ENCODE measurements at regions not wholly inside any gene's neighbourhood (a gene's known extent, or its start where the extent isn't known, plus 50 kb on each side); places are given as distances from the start of the nearest gene placed in this dataset.

DNA sequence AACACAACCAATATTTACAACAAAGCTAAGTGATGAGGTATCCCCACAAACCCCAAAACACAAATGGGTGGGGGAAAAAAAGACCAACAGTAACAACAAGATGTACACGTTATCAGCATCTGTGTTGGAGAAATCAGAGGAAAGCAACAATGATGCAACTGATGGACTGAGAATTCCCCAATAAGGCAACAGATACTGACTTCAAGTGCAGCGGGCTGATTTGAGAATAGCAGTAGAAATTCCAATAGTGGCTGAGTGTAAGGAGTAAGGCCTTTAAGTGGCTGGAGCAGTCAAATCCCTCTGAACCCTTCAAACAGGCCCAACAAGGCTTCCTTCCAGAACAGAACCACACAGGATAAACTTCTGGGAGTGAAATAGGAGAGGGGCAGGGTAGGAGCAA, 97.6 kb downstream of the TM2D1 start:
- no peaks in the 10 kb centered on the region for H3K27me3 ChIP-seq (ENCODE audit: control insufficient read depth, insufficient read depth, low read length)

DNA sequence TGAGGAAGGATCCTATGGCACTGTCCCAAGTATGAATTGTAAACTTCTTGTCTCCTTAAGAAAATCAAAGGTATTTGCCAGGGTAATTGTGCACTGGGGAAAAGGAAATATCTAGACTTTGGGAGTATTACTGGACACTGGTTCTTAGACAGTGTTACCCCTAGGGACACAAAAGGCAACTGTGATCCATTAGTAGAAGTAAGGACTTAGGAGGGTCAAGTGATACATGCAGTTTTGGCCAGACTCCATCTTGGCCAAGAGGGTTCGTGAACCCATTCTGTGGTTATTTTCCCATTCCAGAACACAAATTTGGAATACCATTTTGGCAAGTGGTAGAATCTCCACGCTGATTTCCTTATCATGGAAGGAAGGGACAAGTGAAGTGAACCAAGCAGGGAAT, 98.1 kb downstream of the TM2D1 start:
- Histone ChIP-seq H3K36me3 (ENCODE audit: control insufficient read depth, insufficient read depth, low read length) (no peaks in the 10 kb centered on the region), H3K27me3 (ENCODE audit: control insufficient read depth, insufficient read depth, low read length) (no peaks in the 10 kb centered on the region), H3K9me3 (ENCODE audit: control insufficient read depth, insufficient read depth, low read depth, low read length) (no peaks in the 10 kb centered on the region), H3K4me1 (ENCODE audit: control insufficient read depth, insufficient read depth, low read length) (no peaks in the 10 kb centered on the region), H3K4me3 (ENCODE audit: low read depth, low read length) (no peak overlapping the region), H3K27ac (ENCODE audit: low read depth, low read length) (no peak overlapping the region), H3K9ac (ENCODE audit: low read length) (no peak overlapping the region)

More for the DNA sequence above, 97.6 kb downstream of the TM2D1 start:
- Histone ChIP-seq H3K4me3 (ENCODE audit: low read depth, low read length) (no peak overlapping the region), H3K36me3 (ENCODE audit: control insufficient read depth, insufficient read depth, low read length) (no peaks in the 10 kb centered on the region), H3K4me1 (ENCODE audit: control insufficient read depth, insufficient read depth, low read length) (no peaks in the 10 kb centered on the region), H3K9me3 (ENCODE audit: control insufficient read depth, insufficient read depth, low read depth, low read length) (no peaks in the 10 kb centered on the region), H3K27ac (ENCODE audit: low read depth, low read length) (no peak overlapping the region), H3K9ac (ENCODE audit: low read length) (no peak overlapping the region)

DNA sequence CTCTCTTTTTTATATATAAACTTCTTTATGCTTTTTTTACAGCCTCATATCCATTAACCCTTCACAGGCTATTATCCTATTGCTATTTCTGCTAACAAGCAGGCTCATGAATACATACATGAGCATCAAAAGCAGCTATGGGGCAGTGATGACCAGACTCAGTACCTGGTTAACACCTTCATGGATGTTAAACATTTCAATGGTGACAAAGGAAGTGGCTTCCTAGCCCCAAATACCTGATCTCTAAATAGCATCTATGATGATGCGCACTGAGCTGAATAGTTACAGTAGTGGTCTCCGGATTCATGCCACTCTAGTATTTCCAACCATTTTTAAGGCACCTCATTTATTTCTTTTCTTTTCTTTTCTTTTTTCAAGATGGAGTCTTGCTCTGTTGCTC, 101.1 kb downstream of the TM2D1 start:
- Histone ChIP-seq H3K4me3 (ENCODE audit: low read depth, low read length) (no peak overlapping the region), H3K27me3 (ENCODE audit: control insufficient read depth, insufficient read depth, low read length) (no peaks in the 10 kb centered on the region), H3K27ac (ENCODE audit: low read depth, low read length) (no peak overlapping the region), H3K9ac (ENCODE audit: low read length) (no peak overlapping the region), H3K4me1 (ENCODE audit: control insufficient read depth, insufficient read depth, low read length) (0 out of 2 replicates have a peak, but pooled peaks cover under 1% of the 10 kb centered on the region), H3K36me3 (ENCODE audit: control insufficient read depth, insufficient read depth, low read length) (no peaks in the 10 kb centered on the region), H3K9me3 (ENCODE audit: control insufficient read depth, insufficient read depth, low read depth, low read length) (no peaks in the 10 kb centered on the region)

DNA sequence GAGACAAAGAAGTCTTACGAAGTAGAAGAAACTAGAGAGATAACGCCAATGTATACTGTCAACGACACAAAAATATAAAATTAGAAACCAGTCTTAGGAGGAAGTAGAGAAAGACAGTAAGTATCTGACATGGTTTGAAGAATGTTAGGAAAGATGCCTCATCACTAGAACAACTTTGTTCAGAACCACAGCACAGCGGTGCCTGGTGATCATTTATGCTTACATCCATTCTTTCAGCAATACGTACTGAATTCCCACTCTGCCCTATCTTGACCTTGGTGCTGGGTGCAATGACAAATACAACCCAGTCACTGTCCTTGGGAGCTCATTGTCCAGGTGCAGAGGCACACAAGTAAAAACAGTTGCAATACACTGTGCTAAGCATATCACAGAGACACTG, 104.4 kb downstream of the TM2D1 start:
- Histone ChIP-seq H3K9ac (ENCODE audit: low read length) (no peak overlapping the region), H3K36me3 (ENCODE audit: control insufficient read depth, insufficient read depth, low read length) (no peaks in the 10 kb centered on the region), H3K9me3 (ENCODE audit: control insufficient read depth, insufficient read depth, low read depth, low read length) (no peaks in the 10 kb centered on the region), H3K27ac (ENCODE audit: low read depth, low read length) (no peak overlapping the region), H3K4me1 (ENCODE audit: control insufficient read depth, insufficient read depth, low read length) (0 out of 2 replicates have a peak, but pooled peaks cover 3% of the 10 kb centered on the region), H3K27me3 (ENCODE audit: control insufficient read depth, insufficient read depth, low read length) (no peaks in the 10 kb centered on the region), H3K4me3 (ENCODE audit: low read depth, low read length) (no peak overlapping the region)

DNA sequence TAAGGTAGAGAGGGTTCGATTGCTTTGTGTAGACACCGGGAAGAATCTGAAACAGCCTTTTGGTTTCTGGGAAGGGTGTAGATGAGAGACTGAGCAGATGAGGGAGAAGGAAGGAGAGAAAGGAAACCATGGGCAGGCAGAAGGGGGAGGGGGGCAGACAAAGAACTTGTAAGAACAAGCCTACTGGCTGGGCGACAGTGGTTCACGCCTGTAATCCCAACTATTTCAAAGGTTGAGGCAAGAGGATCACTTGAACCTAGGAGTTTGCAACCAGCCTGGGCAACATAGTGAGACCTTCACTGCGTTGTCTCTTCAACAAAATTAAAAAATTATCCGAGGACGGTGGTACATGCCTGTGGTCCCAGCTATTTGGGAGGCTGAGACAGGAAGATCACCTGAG, 106.2 kb downstream of the TM2D1 start:
- Histone ChIP-seq H3K27me3 (ENCODE audit: control insufficient read depth, insufficient read depth, low read length) (no peaks in the 10 kb centered on the region), H3K36me3 (ENCODE audit: control insufficient read depth, insufficient read depth, low read length) (no peaks in the 10 kb centered on the region), H3K27ac (ENCODE audit: low read depth, low read length) (no peak overlapping the region), H3K4me1 (ENCODE audit: control insufficient read depth, insufficient read depth, low read length) (0 out of 2 replicates have a peak, but pooled peaks cover 3% of the 10 kb centered on the region), H3K9me3 (ENCODE audit: control insufficient read depth, insufficient read depth, low read depth, low read length) (no peaks in the 10 kb centered on the region), H3K9ac (ENCODE audit: low read length) (no peak overlapping the region), H3K4me3 (ENCODE audit: low read depth, low read length) (no peak overlapping the region)

DNA sequence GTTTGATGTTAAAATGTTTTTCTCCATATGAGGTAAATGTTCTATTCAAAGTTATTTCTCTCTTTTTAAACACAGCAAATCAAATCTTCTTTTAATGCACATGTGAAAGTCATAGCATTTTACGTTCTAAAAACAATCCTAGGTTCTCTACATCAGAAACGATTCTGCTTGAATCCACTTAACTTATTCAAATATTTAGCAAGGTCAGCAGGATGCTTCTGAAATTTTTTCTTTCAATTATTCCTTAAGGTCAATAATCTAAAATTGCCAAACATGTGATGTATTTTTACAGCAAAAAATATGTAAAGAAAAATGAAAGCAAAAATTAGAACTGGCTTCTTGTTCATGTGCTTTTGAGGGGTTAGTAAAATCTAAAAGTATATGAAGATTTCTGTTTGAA, 106.7 kb downstream of the TM2D1 start:
- 0 out of 2 replicates have a peak, but pooled peaks cover 3% of the 10 kb centered on the region for H3K4me1 ChIP-seq (ENCODE audit: control insufficient read depth, insufficient read depth, low read length)
- no peaks in the 10 kb centered on the region for H3K36me3 ChIP-seq (ENCODE audit: control insufficient read depth, insufficient read depth, low read length)
- H3K9ac ChIP-seq (ENCODE audit: low read length) = no peak overlapping the region
- no peaks in the 10 kb centered on the region for H3K9me3 ChIP-seq (ENCODE audit: control insufficient read depth, insufficient read depth, low read depth, low read length)
- no peaks in the 10 kb centered on the region for H3K27me3 ChIP-seq (ENCODE audit: control insufficient read depth, insufficient read depth, low read length)
- no peak overlapping the region for H3K4me3 ChIP-seq (ENCODE audit: low read depth, low read length)
- no peak overlapping the region for H3K27ac ChIP-seq (ENCODE audit: low read depth, low read length)

DNA sequence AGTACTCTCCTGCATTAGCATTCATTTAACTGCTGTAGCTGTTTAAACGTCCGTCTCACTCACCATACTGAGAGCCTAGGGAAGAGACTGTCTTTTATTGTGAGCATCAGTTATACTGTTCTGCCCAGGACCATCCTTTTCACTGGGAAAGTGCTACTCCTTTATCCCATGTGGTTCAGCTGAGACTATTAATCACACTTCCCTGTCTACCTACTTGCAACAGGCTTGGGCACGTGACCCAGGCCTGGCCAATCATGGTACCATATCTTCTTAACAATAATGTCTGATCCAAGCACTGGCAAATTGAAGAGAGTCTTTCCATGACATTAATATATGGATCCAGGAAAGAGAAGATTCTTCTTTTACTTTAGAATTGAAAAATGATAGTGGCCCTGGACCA, 108.1 kb downstream of the TM2D1 start:
- Histone ChIP-seq H3K27ac (ENCODE audit: low read depth, low read length) (no peak overlapping the region), H3K36me3 (ENCODE audit: control insufficient read depth, insufficient read depth, low read length) (no peaks in the 10 kb centered on the region), H3K4me1 (ENCODE audit: control insufficient read depth, insufficient read depth, low read length) (0 out of 2 replicates have a peak, but pooled peaks cover 3% of the 10 kb centered on the region), H3K9me3 (ENCODE audit: control insufficient read depth, insufficient read depth, low read depth, low read length) (no peaks in the 10 kb centered on the region), H3K27me3 (ENCODE audit: control insufficient read depth, insufficient read depth, low read length) (no peaks in the 10 kb centered on the region), H3K9ac (ENCODE audit: low read length) (no peak overlapping the region), H3K4me3 (ENCODE audit: low read depth, low read length) (no peak overlapping the region)

DNA sequence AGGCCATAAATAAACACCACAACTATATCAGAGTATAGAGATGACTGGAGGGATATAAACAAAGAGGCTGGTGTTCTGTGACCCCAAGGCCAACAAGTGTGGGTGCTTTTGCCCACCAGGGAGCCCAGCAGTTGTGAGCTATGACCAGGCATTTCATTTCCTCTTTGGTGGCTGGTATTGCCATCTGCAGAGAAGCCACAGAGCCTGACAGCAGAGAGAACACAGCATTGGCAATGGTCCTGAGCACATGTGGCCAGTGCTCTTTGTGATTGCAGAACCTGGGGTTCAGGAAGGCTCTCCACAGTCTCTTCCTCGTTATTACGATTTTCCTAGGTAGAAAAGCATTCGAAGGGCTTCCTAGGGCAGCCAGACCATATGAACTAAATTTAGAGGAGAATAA, 112.3 kb downstream of the TM2D1 start:
- H3K27me3 ChIP-seq (ENCODE audit: control insufficient read depth, insufficient read depth, low read length) = no peaks in the 10 kb centered on the region; the same call in 1 of the 2 replicates
- H3K4me3 ChIP-seq (ENCODE audit: low read depth, low read length) = no peak overlapping the region
- H3K9me3 ChIP-seq (ENCODE audit: control insufficient read depth, insufficient read depth, low read depth, low read length) = no peaks in the 10 kb centered on the region
- H3K36me3 ChIP-seq (ENCODE audit: control insufficient read depth, insufficient read depth, low read length) = no peaks in the 10 kb centered on the region
- H3K4me1 ChIP-seq (ENCODE audit: control insufficient read depth, insufficient read depth, low read length) = no peaks in the 10 kb centered on the region
- H3K9ac ChIP-seq (ENCODE audit: low read length) = no peak overlapping the region
- no peak overlapping the region for H3K27ac ChIP-seq (ENCODE audit: low read depth, low read length)

DNA sequence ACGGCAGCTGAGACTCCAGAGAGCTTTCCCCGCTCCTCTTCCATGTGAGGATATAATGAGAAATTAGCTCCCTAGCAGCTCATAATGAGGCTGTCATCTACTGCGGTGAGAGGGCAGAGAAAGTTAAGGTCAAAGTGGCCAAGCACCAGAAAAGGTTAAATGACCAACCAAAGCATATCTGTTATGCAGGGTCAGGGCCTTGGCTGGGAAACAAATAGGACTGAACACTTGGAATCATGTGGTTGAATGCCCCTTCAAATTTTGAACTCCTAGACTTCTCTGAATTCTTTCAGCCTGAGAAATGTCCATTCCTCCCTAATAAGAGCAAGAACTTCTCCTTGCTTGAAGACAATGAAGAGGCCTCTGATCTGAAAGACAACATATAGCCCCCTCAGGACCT, 115.9 kb downstream of the TM2D1 start:
- H3K27me3 ChIP-seq (ENCODE audit: control insufficient read depth, insufficient read depth, low read length) = no peaks in the 10 kb centered on the region; the same call in 1 of the 2 replicates
- H3K4me1 ChIP-seq (ENCODE audit: control insufficient read depth, insufficient read depth, low read length) = peaks cover 10% of the 10 kb centered on the region
- no peak overlapping the region for H3K4me3 ChIP-seq (ENCODE audit: low read depth, low read length)
- H3K36me3 ChIP-seq (ENCODE audit: control insufficient read depth, insufficient read depth, low read length) = no peaks in the 10 kb centered on the region
- H3K27ac ChIP-seq (ENCODE audit: low read depth, low read length) = no peak overlapping the region
- no peaks in the 10 kb centered on the region for H3K9me3 ChIP-seq (ENCODE audit: control insufficient read depth, insufficient read depth, low read depth, low read length)
- H3K9ac ChIP-seq (ENCODE audit: low read length) = no peak overlapping the region

DNA sequence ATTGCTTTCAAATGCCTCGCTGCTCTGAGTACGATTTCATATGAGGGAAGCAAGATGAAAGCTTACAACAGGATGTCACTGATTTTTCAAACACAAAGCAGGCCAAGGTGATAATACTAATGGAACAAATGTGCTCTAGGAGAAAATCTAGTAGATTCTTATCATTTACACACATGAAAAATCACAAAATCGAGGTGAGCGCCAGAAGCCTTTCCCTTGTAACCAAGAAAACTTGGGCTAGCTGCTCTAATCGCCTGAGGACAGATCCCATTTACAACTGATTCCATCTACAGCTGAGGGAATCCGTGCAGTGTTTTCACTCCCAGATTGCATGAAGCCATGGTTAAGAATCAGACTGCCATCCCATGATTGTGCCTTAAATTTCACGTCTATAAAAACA, 117.5 kb downstream of the TM2D1 start:
- H3K4me3 ChIP-seq (ENCODE audit: low read depth, low read length) = no peak overlapping the region
- no peak overlapping the region for H3K9ac ChIP-seq (ENCODE audit: low read length)
- H3K9me3 ChIP-seq (ENCODE audit: control insufficient read depth, insufficient read depth, low read depth, low read length) = no peaks in the 10 kb centered on the region
- no peak overlapping the region for H3K27ac ChIP-seq (ENCODE audit: low read depth, low read length)
- H3K4me1 ChIP-seq (ENCODE audit: control insufficient read depth, insufficient read depth, low read length) = peaks cover 10% of the 10 kb centered on the region
- H3K36me3 ChIP-seq (ENCODE audit: control insufficient read depth, insufficient read depth, low read length) = no peaks in the 10 kb centered on the region
- no peaks in the 10 kb centered on the region; the same call in 1 of the 2 replicates for H3K27me3 ChIP-seq (ENCODE audit: control insufficient read depth, insufficient read depth, low read length)

DNA sequence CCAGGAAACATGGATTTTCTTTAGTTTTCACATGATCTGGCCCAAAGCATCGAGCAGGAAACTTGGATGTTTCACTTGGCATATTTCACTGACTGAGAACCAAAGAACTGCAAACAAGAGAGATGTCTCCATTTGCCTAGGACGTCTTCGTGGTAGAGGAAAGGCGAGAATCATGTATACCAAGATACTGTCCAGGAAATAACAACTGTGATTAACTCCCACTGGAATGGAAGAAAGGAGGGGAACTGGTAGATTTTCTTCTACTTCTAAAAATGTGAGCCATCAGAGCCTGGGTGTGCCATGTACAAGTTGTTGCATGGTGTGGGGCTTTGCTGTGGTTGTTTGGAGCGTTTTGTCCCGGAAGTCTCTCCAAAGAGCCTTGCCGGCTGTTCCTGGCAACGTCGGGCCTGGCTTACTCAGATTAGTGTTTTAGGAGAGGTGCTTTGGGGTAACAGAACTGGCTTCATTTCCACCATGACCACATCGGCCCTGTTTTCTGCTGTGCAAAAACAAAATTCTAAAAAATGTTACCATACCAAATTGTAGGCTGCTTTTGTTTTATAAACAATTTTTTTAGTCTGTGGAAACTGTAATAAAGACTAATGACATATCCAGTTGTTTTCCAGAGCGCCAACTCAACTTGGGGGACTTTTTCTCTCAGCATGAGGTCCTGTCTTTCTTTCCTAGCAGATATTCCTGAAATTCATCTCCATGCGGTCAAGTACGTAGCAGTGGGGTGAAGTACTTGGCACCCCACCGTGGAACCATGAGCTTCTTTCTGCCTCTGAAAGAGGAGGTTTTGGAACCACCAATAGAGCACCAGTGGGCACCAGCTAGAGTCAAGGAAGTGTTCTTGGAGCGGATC, 118.3 kb downstream of the TM2D1 start:
- no peak overlapping the region for H3K4me3 ChIP-seq (ENCODE audit: low read depth, low read length)
- H3K4me1 ChIP-seq (ENCODE audit: control insufficient read depth, insufficient read depth, low read length) = peaks cover 10% of the 10 kb centered on the region
- H3K9ac ChIP-seq (ENCODE audit: low read length) = no peak overlapping the region
- H3K27ac ChIP-seq (ENCODE audit: low read depth, low read length) = no peak overlapping the region
- H3K27me3 ChIP-seq (ENCODE audit: control insufficient read depth, insufficient read depth, low read length) = no peaks in the 10 kb centered on the region; the same call in 1 of the 2 replicates
- H3K9me3 ChIP-seq (ENCODE audit: control insufficient read depth, insufficient read depth, low read depth, low read length) = no peaks in the 10 kb centered on the region
- no peaks in the 10 kb centered on the region for H3K36me3 ChIP-seq (ENCODE audit: control insufficient read depth, insufficient read depth, low read length)
